GM12878 (cell line): ENCODE measurements at regions not wholly inside any gene's neighbourhood (a gene's known extent, or its start where the extent isn't known, plus 50 kb on each side); places are given as distances from the start of the nearest gene placed in this dataset.

Experiments
- ATAC-seq: fragments of 200-7000 bp; cut with Tn5 transposase; 3 replicates; pipeline ENCODE4 v1.9.1; 2020; ENCODE audit warnings: mild to moderate bottlenecking, moderate library complexity
- BruUV-seq: library from RNA; stranded (reverse); fragments of 400-500 nt; replicated peaks from 2 replicates; lab custom pipeline; 2021; lab: Mats Ljungman, UMichigan
- CTCF ChIA-PET: fragments of 300-600 bp; sonication (Branson Sonifier 250); formaldehyde crosslinking; extraction: SDS; loops from one replicate; lab custom pipeline; 2021; ENCODE audit warnings: inconsistent platforms; lab: Yijun Ruan, JAX
- POLR2A ChIA-PET: fragments of 350-600 bp; formaldehyde crosslinking; extraction: SDS; loops from one replicate; lab custom pipeline; 2021; ENCODE audit warnings: inconsistent platforms; lab: Charles Lee
- RAD21 ChIA-PET: fragments of 300-600 bp; sonication (Branson Sonifier 250); formaldehyde crosslinking; loops from one replicate; lab custom pipeline; 2023; ENCODE audit warnings: antibody characterized with exemption; ENCODE audit not compliant: unreplicated experiment; lab: Charles Lee
- SMC1A ChIA-PET: fragments of 300-600 bp; sonication (Branson Sonifier 250); formaldehyde crosslinking; loops from one replicate; lab custom pipeline; 2023; ENCODE audit not compliant: unreplicated experiment, uncharacterized antibody; lab: Charles Lee
- DNase-seq: peaks from one replicate; pipeline ENCODE4 v3.0.0-alpha.2; 2011; ENCODE audit warnings: low read depth, low spot score
- FAIRE-seq: peaks from 3 replicates; lab custom pipeline; 2011; peaks lifted over from hg19 to GRCh38; lab: Jason Lieb, UNC
- H2AFZ ChIP-seq: 2 replicates; pipeline ENCODE4 v1.6.0; 2011; ENCODE audit warnings: low read depth, low read length, control low read depth; ENCODE audit not compliant: control insufficient read depth
- H3K27ac ChIP-seq: 2 replicates; pipeline ENCODE4 v1.5.1; 2011; ENCODE audit warnings: control low read depth; ENCODE audit not compliant: control insufficient read depth, insufficient read depth
- H3K27me3 ChIP-seq, 2 experiments: replicated peaks in 1 of 2; 2 replicates each; pipeline versions ENCODE4 v1.6.0 to v1.6.1; 2011; ENCODE audit warnings: low read length in 1 of 2; ENCODE audit not compliant: control insufficient read depth in 2 of 2, insufficient read depth in 2 of 2
- H3K36me3 ChIP-seq, 2 experiments: 2 replicates each; pipeline ENCODE4 v1.5.1; 2011; ENCODE audit warnings: low read length in 1 of 2; ENCODE audit not compliant: control insufficient read depth in 2 of 2, insufficient read depth in 2 of 2
- H3K4me1 ChIP-seq: 2 replicates; pipeline ENCODE4 v1.6.1; 2011; ENCODE audit warnings: mild to moderate bottlenecking, low read length, moderate library complexity, mixed read lengths; ENCODE audit not compliant: control insufficient read depth, insufficient read depth
- H3K4me2 ChIP-seq: 2 replicates; pipeline ENCODE4 v1.6.0; 2011; ENCODE audit warnings: control low read depth; ENCODE audit not compliant: control insufficient read depth, insufficient read depth
- H3K4me3 ChIP-seq: fragments of 200-600 bp; sonication (generic); 2 replicates; pipeline ENCODE4 v1.5.1; 2016
- H3K79me2 ChIP-seq: 2 replicates; pipeline ENCODE4 v1.6.0; 2011; ENCODE audit warnings: low read length; ENCODE audit not compliant: control insufficient read depth, insufficient read depth
- H3K9ac ChIP-seq: 2 replicates; pipeline ENCODE4 v1.8.0; 2011; ENCODE audit warnings: low read length, control low read depth, mixed read lengths; ENCODE audit not compliant: control insufficient read depth, insufficient read depth
- H3K9me3 ChIP-seq: replicated peaks from 3 replicates; pipeline ENCODE4 v1.5.1; 2011; ENCODE audit warnings: mild to moderate bottlenecking, low read length; ENCODE audit not compliant: control insufficient read depth, insufficient read depth
- H4K20me1 ChIP-seq: 2 replicates; pipeline ENCODE4 v1.6.0; 2011; ENCODE audit not compliant: control insufficient read depth, insufficient read depth
- EP300 ChIP-seq, 2 experiments: fragments of 150-350 bp in 1 of 2; IDR thresholded peaks; 2 replicates each; pipeline ENCODE4 v1.6.1; 2011 to 2012; ENCODE audit warnings: low read depth in 2 of 2, low read length in 2 of 2, borderline replicate concordance in 1 of 2, improper control_type of control experiment in 1 of 2, inconsistent platforms in 1 of 2; ENCODE audit not compliant: control insufficient read depth in 1 of 2
- HDAC6 ChIP-seq: fragments of 200-600 bp; sonication (generic); IDR thresholded peaks from one replicate; pipeline ENCODE4 v1.8.0; 2017; ENCODE audit warnings: antibody characterized with exemption; ENCODE audit not compliant: unreplicated experiment
- MYC ChIP-seq: IDR thresholded peaks from 2 replicates; pipeline ENCODE4 v1.6.1; 2011; ENCODE audit warnings: mild to moderate bottlenecking, low read length, moderate library complexity, inconsistent platforms; ENCODE audit not compliant: insufficient read depth, insufficient replicate concordance, insufficient read length, severe bottlenecking
- NR2F1 ChIP-seq: fragments of 450-650 bp; conservative IDR thresholded peaks from 2 replicates; pipeline ENCODE4 v1.6.1; 2017; ENCODE audit warnings: mild to moderate bottlenecking
- PAX8 ChIP-seq: fragments of 450-650 bp; IDR thresholded peaks from 2 replicates; pipeline ENCODE4 v1.6.1; 2017; ENCODE audit warnings: mild to moderate bottlenecking, moderate library complexity
- RELA ChIP-seq: fragments of 450-650 bp; IDR thresholded peaks from 2 replicates; pipeline ENCODE4 v1.8.0; 2014; ENCODE audit warnings: borderline replicate concordance; ENCODE audit not compliant: partially characterized antibody
- SMAD1 ChIP-seq: fragments of 450-650 bp; IDR thresholded peaks from 2 replicates; pipeline ENCODE4 v1.6.1; 2018; ENCODE audit warnings: mild to moderate bottlenecking, low read depth; ENCODE audit not compliant: partially characterized antibody
- WGBS: methylation state at CpG from one replicate; pipeline ENCODE4 v1.1.6; 2016; ENCODE audit warnings: low lambda C conversion rate; ENCODE audit not compliant: insufficient replicate concordance, insufficient coverage; ENCODE audit errors: missing lambda C conversion rate; 5-methylcytosine and 5-hydroxymethylcytosine counted together
- in situ Hi-C: fragments of 300-500 bp; cut with MboI; formaldehyde crosslinking; loops from 9 replicates; pipeline ENCODE4 v1.14.3; 2018; ENCODE audit warnings: mixed read lengths
- intact Hi-C: fragments of 100-400 bp; cut with micrococcal nuclease; formaldehyde crosslinking; loops from one replicate; pipeline ENCODE4 v1.14.2; 2022; ENCODE audit not compliant: unreplicated experiment
- TF ChIP-seq, protein P1 (sequence below): IDR thresholded peaks from 2 replicates; pipeline ENCODE4 v1.6.1; 2012; ENCODE audit warnings: low read depth, low read length, improper control_type of control experiment
- TF ChIP-seq, protein P2 (sequence below): IDR thresholded peaks from 2 replicates; pipeline ENCODE4 v1.6.1; 2011; ENCODE audit warnings: low read depth, mild to moderate bottlenecking, low read length, moderate library complexity, borderline replicate concordance; ENCODE audit errors: extremely low read depth
- TF ChIP-seq, protein P3 (sequence below): fragments of 450-650 bp; IDR thresholded peaks from 2 replicates; pipeline ENCODE4 v1.6.1; 2017; ENCODE audit warnings: antibody characterized with exemption, mild to moderate bottlenecking, moderate library complexity
- TF ChIP-seq, protein P4 (sequence below): fragments of 450-650 bp; IDR thresholded peaks from 2 replicates; pipeline ENCODE4 v1.6.1; 2017; ENCODE audit warnings: mild to moderate bottlenecking, moderate library complexity

DNA sequence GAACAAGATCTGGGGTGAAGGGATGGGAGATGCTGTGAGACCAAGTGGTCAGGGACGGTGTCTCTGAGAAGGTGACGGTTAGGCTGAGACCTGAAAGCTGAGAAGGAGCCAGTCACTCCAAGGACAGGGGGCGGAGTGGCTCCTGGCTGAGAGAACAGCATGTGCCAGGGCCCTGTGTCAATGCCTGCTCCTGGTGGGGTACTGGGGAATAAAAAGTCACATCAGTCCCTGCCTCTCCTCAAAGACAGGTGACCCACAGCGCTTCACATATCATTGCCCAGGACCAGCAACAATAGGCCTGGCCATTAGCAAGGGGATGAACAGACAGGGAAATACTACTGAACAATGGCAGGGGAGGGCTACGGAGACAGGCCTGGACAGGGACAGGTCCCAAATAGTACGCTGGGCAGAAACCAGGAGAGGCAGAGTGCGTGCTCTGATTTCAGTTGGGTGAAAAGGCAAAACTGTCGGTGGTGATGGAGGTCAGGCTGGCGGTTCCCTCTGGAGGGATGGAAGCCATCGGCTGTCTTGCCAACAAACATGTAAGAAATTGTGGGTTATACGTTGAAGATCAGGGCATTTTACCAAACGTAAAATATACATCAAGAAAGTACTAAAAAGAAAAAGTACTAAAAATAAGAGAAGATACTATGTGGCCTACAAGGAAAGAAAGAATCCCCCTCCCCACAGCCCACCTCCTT is 64.3 kb downstream of the C9orf50 start:
- no peaks in the 10 kb centered on the region for H3K9me3 ChIP-seq
- H3K79me2 ChIP-seq, result no peaks in the 10 kb centered on the region
- no peaks in the 10 kb centered on the region; the same call in 1 of the 2 replicates for H4K20me1 ChIP-seq
- no peak overlapping the region for H3K4me3 ChIP-seq
- peaks cover 0 to 1% of the 10 kb centered on the region in 2 experiments; a peak in 2 of 4 replicates for H3K27me3 ChIP-seq
- no TSS peak for BruUV-seq
- CTCF ChIA-PET, result no interaction called here
- DNase-seq, result no peak
- WGBS, result 40% methylated on average over 12 of the region's 12 CpGs
- intact Hi-C loops (no loop called here), in situ Hi-C loops (no loop called here)
- H3K9ac ChIP-seq, result no peak overlapping the region
- no peak for FAIRE-seq
- RAD21 ChIA-PET, result no interaction called here
- no peaks in the 10 kb centered on the region for H3K4me1 ChIP-seq
- H3K4me2 ChIP-seq, result no peak overlapping the region
- SMC1A ChIA-PET, result interaction anchor here (0.6 kb wide), 1 partner anchor 170 kb away, joined by 4 read pairs; no protein-coding TSS in a partner anchor
- no peak for TF ChIP-seq NR2F1
- no peak for TF ChIP-seq SMAD1
- no peak for TF ChIP-seq EP300 (IDR thresholded peaks at IDR 0.05; ENCODE audit: borderline replicate concordance in 1 of 2, control insufficient read depth in 1 of 2, low read depth in 2 of 2, low read length in 2 of 2)
- TF ChIP-seq, protein P1, sequence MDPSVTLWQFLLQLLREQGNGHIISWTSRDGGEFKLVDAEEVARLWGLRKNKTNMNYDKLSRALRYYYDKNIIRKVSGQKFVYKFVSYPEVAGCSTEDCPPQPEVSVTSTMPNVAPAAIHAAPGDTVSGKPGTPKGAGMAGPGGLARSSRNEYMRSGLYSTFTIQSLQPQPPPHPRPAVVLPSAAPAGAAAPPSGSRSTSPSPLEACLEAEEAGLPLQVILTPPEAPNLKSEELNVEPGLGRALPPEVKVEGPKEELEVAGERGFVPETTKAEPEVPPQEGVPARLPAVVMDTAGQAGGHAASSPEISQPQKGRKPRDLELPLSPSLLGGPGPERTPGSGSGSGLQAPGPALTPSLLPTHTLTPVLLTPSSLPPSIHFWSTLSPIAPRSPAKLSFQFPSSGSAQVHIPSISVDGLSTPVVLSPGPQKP, result no peak
- TF ChIP-seq, protein P2, sequence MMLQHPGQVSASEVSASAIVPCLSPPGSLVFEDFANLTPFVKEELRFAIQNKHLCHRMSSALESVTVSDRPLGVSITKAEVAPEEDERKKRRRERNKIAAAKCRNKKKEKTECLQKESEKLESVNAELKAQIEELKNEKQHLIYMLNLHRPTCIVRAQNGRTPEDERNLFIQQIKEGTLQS, result no peak
- TF ChIP-seq HDAC6, result no peak
- no peak for TF ChIP-seq MYC
- TF ChIP-seq RELA, result no peak
- TF ChIP-seq PAX8, result no peak
- TF ChIP-seq, protein P3, sequence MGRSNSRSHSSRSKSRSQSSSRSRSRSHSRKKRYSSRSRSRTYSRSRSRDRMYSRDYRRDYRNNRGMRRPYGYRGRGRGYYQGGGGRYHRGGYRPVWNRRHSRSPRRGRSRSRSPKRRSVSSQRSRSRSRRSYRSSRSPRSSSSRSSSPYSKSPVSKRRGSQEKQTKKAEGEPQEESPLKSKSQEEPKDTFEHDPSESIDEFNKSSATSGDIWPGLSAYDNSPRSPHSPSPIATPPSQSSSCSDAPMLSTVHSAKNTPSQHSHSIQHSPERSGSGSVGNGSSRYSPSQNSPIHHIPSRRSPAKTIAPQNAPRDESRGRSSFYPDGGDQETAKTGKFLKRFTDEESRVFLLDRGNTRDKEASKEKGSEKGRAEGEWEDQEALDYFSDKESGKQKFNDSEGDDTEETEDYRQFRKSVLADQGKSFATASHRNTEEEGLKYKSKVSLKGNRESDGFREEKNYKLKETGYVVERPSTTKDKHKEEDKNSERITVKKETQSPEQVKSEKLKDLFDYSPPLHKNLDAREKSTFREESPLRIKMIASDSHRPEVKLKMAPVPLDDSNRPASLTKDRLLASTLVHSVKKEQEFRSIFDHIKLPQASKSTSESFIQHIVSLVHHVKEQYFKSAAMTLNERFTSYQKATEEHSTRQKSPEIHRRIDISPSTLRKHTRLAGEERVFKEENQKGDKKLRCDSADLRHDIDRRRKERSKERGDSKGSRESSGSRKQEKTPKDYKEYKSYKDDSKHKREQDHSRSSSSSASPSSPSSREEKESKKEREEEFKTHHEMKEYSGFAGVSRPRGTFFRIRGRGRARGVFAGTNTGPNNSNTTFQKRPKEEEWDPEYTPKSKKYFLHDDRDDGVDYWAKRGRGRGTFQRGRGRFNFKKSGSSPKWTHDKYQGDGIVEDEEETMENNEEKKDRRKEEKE, result no peak
- TF ChIP-seq, protein P4, sequence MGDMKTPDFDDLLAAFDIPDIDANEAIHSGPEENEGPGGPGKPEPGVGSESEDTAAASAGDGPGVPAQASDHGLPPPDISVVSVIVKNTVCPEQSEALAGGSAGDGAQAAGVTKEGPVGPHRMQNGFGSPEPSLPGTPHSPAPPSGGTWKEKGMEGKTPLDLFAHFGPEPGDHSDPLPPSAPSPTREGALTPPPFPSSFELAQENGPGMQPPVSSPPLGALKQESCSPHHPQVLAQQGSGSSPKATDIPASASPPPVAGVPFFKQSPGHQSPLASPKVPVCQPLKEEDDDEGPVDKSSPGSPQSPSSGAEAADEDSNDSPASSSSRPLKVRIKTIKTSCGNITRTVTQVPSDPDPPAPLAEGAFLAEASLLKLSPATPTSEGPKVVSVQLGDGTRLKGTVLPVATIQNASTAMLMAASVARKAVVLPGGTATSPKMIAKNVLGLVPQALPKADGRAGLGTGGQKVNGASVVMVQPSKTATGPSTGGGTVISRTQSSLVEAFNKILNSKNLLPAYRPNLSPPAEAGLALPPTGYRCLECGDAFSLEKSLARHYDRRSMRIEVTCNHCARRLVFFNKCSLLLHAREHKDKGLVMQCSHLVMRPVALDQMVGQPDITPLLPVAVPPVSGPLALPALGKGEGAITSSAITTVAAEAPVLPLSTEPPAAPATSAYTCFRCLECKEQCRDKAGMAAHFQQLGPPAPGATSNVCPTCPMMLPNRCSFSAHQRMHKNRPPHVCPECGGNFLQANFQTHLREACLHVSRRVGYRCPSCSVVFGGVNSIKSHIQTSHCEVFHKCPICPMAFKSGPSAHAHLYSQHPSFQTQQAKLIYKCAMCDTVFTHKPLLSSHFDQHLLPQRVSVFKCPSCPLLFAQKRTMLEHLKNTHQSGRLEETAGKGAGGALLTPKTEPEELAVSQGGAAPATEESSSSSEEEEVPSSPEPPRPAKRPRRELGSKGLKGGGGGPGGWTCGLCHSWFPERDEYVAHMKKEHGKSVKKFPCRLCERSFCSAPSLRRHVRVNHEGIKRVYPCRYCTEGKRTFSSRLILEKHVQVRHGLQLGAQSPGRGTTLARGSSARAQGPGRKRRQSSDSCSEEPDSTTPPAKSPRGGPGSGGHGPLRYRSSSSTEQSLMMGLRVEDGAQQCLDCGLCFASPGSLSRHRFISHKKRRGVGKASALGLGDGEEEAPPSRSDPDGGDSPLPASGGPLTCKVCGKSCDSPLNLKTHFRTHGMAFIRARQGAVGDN, result no peak
- H2AFZ ChIP-seq, result no peak overlapping the region
- POLR2A ChIA-PET, result no interaction called here
- H3K36me3 ChIP-seq, result no peaks in the 10 kb centered on the region
- ATAC-seq, result no peak
- H3K27ac ChIP-seq, result no peak overlapping the region
